ENCODE measurements at regions not wholly inside any gene's neighbourhood (a gene's known extent, or its start where the extent isn't known, plus 50 kb on each side); places are given as distances from the start of the nearest gene placed in this dataset.

DNA sequence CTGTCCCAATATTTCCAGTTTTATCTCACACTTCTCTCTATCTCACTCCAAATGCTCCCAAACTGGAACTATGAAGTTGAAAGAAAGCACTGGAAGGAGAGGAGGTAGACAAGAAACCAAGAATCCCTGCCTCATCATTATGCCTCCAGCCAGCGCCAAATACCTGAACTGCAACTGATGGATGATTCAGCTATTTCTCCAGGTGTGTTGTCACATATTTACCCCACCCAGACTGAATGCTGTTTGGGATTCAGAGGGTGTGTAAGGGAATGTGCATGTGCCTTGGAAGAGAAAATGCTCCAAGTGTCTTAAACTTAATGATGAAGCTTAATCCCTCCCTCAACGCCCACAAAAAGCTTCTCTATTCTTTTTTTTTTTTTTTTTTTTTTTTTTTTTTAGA is 269.5 kb upstream of the ATP11B start:
- TF ChIP-seq CTCF (conservative IDR thresholded peaks at IDR 0.05; ENCODE audit: low read depth, low read length) = no peak
- TF ChIP-seq EZH2 (IDR thresholded peaks at IDR 0.05; ENCODE audit: borderline replicate concordance, low read depth, low read length, poor library complexity, severe bottlenecking) = no peak
